ENCODE measurements at regions not wholly inside any gene's neighbourhood (a gene's known extent, or its start where the extent isn't known, plus 50 kb on each side); places are given as distances from the start of the nearest gene placed in this dataset.
"Not testable (repeated sequence)": the region's sequence is repeated elsewhere in the genome, so short reads cannot be mapped to it uniquely, and the experiment has no call there.

DNA sequence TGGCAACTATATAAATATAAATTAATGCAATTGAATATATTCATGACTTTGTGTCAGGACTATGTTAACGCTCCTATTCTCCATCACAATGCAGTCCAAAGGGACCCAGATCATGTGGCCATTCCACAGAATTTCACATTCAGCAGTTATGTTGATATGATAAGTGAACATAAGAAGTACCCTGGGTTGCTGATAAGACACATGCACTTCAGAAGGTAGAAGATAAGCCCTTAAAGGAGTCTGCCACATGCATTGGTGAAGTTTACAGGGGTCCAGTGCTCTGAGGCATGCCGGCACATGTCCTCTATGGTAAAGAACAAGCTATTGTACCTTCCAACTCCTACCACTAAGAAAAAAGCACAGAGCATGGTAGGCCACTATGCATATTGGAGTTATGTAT lies 76.4 kb downstream of the PHAX start:
- no peaks in the 10 kb centered on the region for H3K9me3 Mint-ChIP-seq
- H3K36me3 Mint-ChIP-seq = no peaks in the 10 kb centered on the region
- no peak overlapping the region for H3K27ac Mint-ChIP-seq
- ATAC-seq (no peak), DNase-seq (ENCODE audit: low spot score in 2 of 2) (no peak)
- peaks cover 6% of the 10 kb centered on the region for H3K4me1 Mint-ChIP-seq
- no peak overlapping the region for H3K4me3 Mint-ChIP-seq

DNA sequence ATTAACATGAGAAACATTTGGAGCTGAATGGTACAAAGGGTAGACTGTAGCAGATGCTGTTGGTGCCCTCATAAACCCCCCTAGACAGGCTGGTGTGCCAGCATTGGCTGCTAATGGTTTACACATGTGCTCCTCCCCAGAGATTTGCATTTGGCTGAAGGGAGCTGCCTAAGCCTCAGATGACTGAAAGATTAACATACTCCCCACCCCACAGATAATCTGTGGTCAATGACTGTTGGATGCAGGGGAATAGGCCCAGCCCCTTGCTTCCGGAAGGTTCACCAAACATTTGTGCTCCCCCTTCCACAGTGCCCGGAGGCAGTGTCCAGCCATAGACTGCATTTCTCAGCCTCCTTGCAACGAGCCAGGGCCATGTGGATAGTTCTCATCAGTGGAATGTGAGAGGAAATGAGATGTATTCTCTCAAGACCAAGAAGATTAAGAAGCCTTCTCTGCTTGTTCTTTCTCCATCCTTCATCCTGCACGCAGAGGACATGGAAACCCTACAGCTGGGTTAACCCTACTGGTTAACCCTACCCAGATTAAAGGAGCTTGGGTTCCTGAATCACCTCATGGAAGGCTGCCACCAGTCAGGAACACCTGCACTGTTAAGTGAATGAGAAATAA lies 79.6 kb downstream of the PHAX start:
- Mint-ChIP-seq H3K36me3 (no peaks in the 10 kb centered on the region), H3K4me1 (peaks cover 10% of the 10 kb centered on the region), H3K27ac (no peak overlapping the region), H3K9me3 (no peaks in the 10 kb centered on the region), H3K4me3 (no peak overlapping the region)
- DNase-seq (ENCODE audit: low spot score in 2 of 2) (no peak), ATAC-seq (peak; percentile 40)

DNA sequence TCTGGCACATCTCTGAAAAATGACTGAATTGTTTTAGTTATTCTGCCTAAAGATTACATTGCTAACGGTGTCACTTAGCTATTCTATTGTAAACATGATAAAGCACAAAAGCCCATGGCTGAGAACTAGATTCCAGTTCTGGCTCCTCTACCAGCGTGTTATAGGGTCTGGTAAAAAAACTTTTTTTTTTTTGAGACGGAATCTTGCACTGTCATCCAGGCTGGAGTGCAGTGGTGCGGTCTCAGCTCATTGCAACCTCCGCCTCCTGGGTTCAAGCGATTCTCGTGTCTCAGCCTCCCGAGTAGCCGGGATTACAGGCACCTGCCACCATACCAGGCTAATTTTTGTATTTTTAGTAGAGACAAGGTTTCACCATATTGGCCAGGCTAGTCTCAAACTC lies 80.6 kb downstream of the PHAX start:
- H3K27ac Mint-ChIP-seq; H3K4me3 Mint-ChIP-seq; DNase-seq (ENCODE audit: low spot score in 2 of 2); H3K36me3 Mint-ChIP-seq; ATAC-seq; H3K4me1 Mint-ChIP-seq; H3K9me3 Mint-ChIP-seq: not testable (repeated sequence)

DNA sequence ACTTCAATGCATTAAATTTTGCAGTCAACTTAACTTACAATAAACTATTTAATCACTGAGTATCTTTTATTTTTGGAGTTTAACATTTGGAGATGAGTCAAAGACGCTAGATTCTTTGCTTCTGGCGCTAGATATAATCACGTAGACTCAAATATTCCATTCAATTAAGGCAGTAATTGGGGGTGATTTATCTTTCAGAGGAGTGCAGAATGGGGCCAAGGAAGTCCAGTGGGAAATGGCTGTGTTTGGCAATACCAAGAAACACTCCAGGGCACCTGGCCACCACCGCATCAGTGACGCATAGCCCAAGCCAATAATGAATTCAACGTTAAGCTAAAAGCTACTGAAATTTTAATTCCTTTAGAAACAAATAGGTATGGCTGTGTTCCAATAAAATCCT lies 81.2 kb downstream of the PHAX start:
- ATAC-seq = no peak
- Mint-ChIP-seq H3K4me3 (no peak overlapping the region), H3K27ac (no peak overlapping the region), H3K36me3 (no peaks in the 10 kb centered on the region), H3K9me3 (no peaks in the 10 kb centered on the region), H3K4me1 (peaks cover 6% of the 10 kb centered on the region)
- DNase-seq (ENCODE audit: low spot score in 2 of 2) = no peak

GRCh38 chr5:126682856-126683255 lies 82.1 kb downstream of the PHAX start:
- Mint-ChIP-seq H3K9me3 (no peaks in the 10 kb centered on the region), H3K4me3 (no peak overlapping the region), H3K27ac (no peak overlapping the region), H3K36me3 (no peaks in the 10 kb centered on the region), H3K4me1 (peaks cover 6% of the 10 kb centered on the region)
- ATAC-seq (no peak), DNase-seq (ENCODE audit: low spot score in 2 of 2) (no peak)

GRCh38 chr5:126683912-126684311 lies 83.2 kb downstream of the PHAX start:
- Mint-ChIP-seq H3K27ac (no peak overlapping the region), H3K4me3 (no peak overlapping the region), H3K4me1 (peaks cover 6% of the 10 kb centered on the region), H3K36me3 (no peaks in the 10 kb centered on the region), H3K9me3 (no peaks in the 10 kb centered on the region)
- ATAC-seq (peak; percentile 41), DNase-seq (ENCODE audit: low spot score in 2 of 2) (no peak)

GRCh38 chr5:126684656-126685442 lies 84.1 kb downstream of the PHAX start:
- ATAC-seq = peak; percentile 55
- not testable (repeated sequence) for H3K9me3 Mint-ChIP-seq; H3K4me3 Mint-ChIP-seq; H3K4me1 Mint-ChIP-seq; DNase-seq (ENCODE audit: low spot score in 2 of 2); H3K36me3 Mint-ChIP-seq
- peak overlapping the region; percentile 16 for H3K27ac Mint-ChIP-seq

DNA sequence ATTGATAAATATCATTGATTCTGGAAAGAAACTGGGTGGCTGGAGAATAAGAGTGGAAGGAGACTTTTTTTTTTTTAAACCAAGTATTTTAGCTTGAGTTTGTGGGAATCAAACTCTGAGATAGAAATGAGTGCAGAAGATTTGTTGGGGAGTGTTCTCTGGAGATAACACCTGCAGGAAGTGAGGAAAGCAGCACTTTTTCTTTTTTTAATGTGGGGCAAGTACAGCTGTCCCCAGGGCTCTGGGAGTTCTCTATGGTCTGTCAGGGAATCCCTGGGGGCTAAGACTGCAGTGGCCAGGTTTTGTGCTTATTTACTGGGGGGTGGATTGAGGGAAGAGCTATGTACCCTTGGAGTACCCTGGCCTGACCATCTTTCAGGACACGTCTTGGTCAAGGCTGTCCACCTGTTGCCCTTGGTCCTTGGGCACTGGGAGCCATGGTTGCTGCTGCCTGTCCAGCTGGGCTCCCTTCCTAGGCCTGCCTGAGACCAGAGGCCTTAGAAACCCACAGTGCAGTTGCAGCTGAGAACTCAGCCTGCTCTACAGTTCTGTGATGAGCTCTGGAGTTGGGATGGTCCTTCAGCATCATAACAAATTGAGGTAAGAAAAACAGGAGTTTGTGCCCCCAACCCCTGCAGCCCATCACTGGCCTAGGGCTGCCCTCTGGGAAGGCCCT lies 85.8 kb downstream of the PHAX start:
- peak; percentile 11 for ATAC-seq
- Mint-ChIP-seq H3K36me3 (no peaks in the 10 kb centered on the region), H3K9me3 (no peaks in the 10 kb centered on the region), H3K27ac (no peak overlapping the region), H3K4me1 (peaks cover 6% of the 10 kb centered on the region), H3K4me3 (no peak overlapping the region)
- DNase-seq (ENCODE audit: low spot score in 2 of 2) = no peak

DNA sequence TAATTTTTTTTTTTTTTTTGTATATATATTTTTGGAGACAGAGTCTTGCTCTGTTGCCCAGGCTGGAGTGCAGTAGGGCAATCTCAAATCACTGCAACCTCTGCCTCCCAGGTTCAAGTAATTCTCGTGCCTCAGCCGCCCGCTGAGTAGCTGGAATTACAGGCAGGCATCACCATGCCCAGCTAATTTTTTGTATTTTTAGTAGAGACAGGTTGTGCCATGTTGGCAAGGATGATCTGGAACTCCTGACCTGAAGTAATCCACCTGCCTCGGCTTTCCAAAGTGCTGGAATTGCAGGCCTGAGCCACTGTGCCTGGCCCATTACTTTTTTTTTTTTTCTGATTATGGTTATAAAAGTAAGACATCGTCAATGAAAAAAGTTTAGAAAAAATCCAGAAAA lies 84.0 kb upstream of the LMNB1 start:
- DNase-seq (ENCODE audit: low spot score in 2 of 2) (no peak), ATAC-seq (no peak)
- H3K9me3 Mint-ChIP-seq = no peaks in the 10 kb centered on the region
- no peak overlapping the region for H3K27ac Mint-ChIP-seq
- H3K4me3 Mint-ChIP-seq = no peak overlapping the region
- no peaks in the 10 kb centered on the region for H3K4me1 Mint-ChIP-seq
- no peaks in the 10 kb centered on the region for H3K36me3 Mint-ChIP-seq

DNA sequence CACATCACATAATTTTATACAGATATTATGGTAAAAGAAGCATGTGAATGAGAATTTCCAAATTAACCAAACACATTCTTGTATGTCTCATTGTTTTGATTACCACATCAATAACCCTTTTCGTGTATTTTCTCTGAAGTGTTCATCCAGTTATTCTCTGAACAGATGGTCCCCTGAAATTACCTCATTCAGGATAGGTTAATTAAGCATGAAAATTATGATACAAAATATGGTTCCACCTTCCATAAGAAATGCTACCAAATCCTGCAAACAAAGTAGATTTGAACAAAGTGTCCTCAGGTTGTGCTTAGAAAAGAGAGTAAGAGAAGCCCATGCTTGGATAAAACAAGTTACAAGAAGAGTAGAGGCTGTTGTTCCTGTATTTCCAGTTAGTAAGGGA lies 83.1 kb upstream of the LMNB1 start:
- ATAC-seq (no peak), DNase-seq (ENCODE audit: low spot score in 2 of 2) (no peak)
- Mint-ChIP-seq H3K4me1 (no peaks in the 10 kb centered on the region), H3K27ac (no peak overlapping the region), H3K36me3 (no peaks in the 10 kb centered on the region), H3K4me3 (no peak overlapping the region), H3K9me3 (no peaks in the 10 kb centered on the region)

GRCh38 chr5:126694403-126694802 lies 82.5 kb upstream of the LMNB1 start:
- no peaks in the 10 kb centered on the region for H3K4me1 Mint-ChIP-seq
- H3K9me3 Mint-ChIP-seq = no peaks in the 10 kb centered on the region
- H3K27ac Mint-ChIP-seq = no peak overlapping the region
- no peaks in the 10 kb centered on the region for H3K36me3 Mint-ChIP-seq
- ATAC-seq (no peak), DNase-seq (ENCODE audit: low spot score in 2 of 2) (no peak)
- H3K4me3 Mint-ChIP-seq = no peak overlapping the region

GRCh38 chr5:126695091-126695490 lies 81.8 kb upstream of the LMNB1 start:
- ATAC-seq (no peak), DNase-seq (ENCODE audit: low spot score in 2 of 2) (no peak)
- Mint-ChIP-seq H3K27ac (no peak overlapping the region), H3K4me3 (no peak overlapping the region), H3K4me1 (peaks cover 6% of the 10 kb centered on the region), H3K36me3 (no peaks in the 10 kb centered on the region), H3K9me3 (no peaks in the 10 kb centered on the region)

DNA sequence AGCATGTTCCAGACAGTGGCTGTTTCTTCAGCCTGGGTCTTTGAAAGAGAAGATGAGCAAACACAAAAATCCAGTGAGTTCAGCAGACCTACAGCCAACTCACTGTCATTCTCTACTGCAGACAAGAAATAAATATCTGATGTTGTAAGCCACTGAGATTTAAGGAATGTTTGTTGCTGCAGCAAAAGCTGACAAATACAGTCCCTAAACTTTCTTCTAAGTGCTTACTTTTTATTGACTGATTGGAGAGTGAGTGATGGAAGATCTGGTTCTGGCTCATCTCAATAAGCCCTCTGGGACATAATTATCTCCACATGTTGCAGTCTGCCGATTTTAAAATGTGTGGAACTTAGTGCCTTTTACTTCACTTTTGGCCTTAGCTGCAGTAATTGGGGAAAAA lies 69.9 kb upstream of the LMNB1 start:
- H3K4me1 Mint-ChIP-seq = no peaks in the 10 kb centered on the region
- H3K4me3 Mint-ChIP-seq = no peak overlapping the region
- H3K27ac Mint-ChIP-seq = no peak overlapping the region
- DNase-seq (ENCODE audit: low spot score in 2 of 2) (no peak), ATAC-seq (no peak)
- H3K9me3 Mint-ChIP-seq = no peaks in the 10 kb centered on the region
- H3K36me3 Mint-ChIP-seq = no peaks in the 10 kb centered on the region

GRCh38 chr5:126715765-126716164 lies 61.2 kb upstream of the LMNB1 start:
- Mint-ChIP-seq H3K4me3 (no peak overlapping the region), H3K9me3 (no peaks in the 10 kb centered on the region), H3K36me3 (no peaks in the 10 kb centered on the region), H3K4me1 (no peaks in the 10 kb centered on the region), H3K27ac (no peak overlapping the region)
- no peak for ATAC-seq
- DNase-seq (ENCODE audit: low spot score in 2 of 2) = no peak

GRCh38 chr5:126716861-126717260 lies 60.1 kb upstream of the LMNB1 start:
- Mint-ChIP-seq H3K36me3 (no peaks in the 10 kb centered on the region), H3K27ac (no peak overlapping the region), H3K4me3 (peak overlapping the region; percentile 14), H3K4me1 (no peaks in the 10 kb centered on the region), H3K9me3 (no peaks in the 10 kb centered on the region)
- no peak for DNase-seq (ENCODE audit: low spot score in 2 of 2)
- no peak for ATAC-seq
